Small intestine (tissue), 7 donors: ENCODE measurements at regions not wholly inside any gene's neighbourhood (a gene's known extent, or its start where the extent isn't known, plus 50 kb on each side); places are given as distances from the start of the nearest gene placed in this dataset.

Experiments
- DNase-seq, 2 donors: peaks; one replicate each; pipeline versions ENCODE4 v3.0.0 to v3.0.0-alpha.2; 2013
- FAIRE-seq: peaks from 2 replicates; lab custom pipeline; 2012; peaks lifted over from hg19 to GRCh38; lab: Jason Lieb, UNC
- H3K27ac ChIP-seq, 3 donors: one replicate each; pipeline ENCODE4 v1.5.1; 2013; ENCODE audit warnings: low read length in 2 of 3, mild to moderate bottlenecking in 2 of 3, control low read depth in 1 of 3, inconsistent platforms in 1 of 3, low read depth in 1 of 3, moderate library complexity in 1 of 3
- H3K27me3 ChIP-seq, 3 donors: one replicate each; pipeline ENCODE4 v1.6.1; 2013; ENCODE audit warnings: low read length in 3 of 3, inconsistent platforms in 1 of 3; ENCODE audit not compliant: control insufficient read depth in 3 of 3, insufficient read depth in 3 of 3
- H3K36me3 ChIP-seq, 3 donors: one replicate each; pipeline ENCODE4 v1.6.1; 2013; ENCODE audit warnings: low read length in 3 of 3, inconsistent platforms in 1 of 3, low read depth in 1 of 3, mild to moderate bottlenecking in 1 of 3, moderate library complexity in 1 of 3; ENCODE audit not compliant: control insufficient read depth in 3 of 3, insufficient read depth in 2 of 3
- H3K4me1 ChIP-seq, 3 donors: one replicate each; pipeline ENCODE4 v1.6.1; 2013; ENCODE audit warnings: low read length in 2 of 3, inconsistent platforms in 1 of 3, low read depth in 1 of 3, mild to moderate bottlenecking in 1 of 3, moderate library complexity in 1 of 3; ENCODE audit not compliant: control insufficient read depth in 3 of 3, insufficient read depth in 2 of 3
- H3K4me3 ChIP-seq, 3 donors: one replicate each; pipeline ENCODE4 v1.5.1; 2013; ENCODE audit warnings: low read length in 3 of 3, control low read depth in 1 of 3, inconsistent platforms in 1 of 3, low read depth in 1 of 3, mild to moderate bottlenecking in 1 of 3, moderate library complexity in 1 of 3
- H3K9me3 ChIP-seq, 2 donors: one replicate each; pipeline ENCODE4 v1.6.1; 2013; ENCODE audit warnings: low read depth in 1 of 2, low read length in 1 of 2; ENCODE audit not compliant: control insufficient read depth in 2 of 2, insufficient read depth in 1 of 2
- WGBS, 3 donors: extraction: QIAGEN DNeasy Blood & Tissue Kit; methylation state at CpG; one replicate each; pipeline ENCODE4 v1.1.7; 2013; 5-methylcytosine and 5-hydroxymethylcytosine counted together
- donor health status: healthy with polysubstance abuse.
- donor health status: control.
- donor health status: control.
- donor health status: Bipolar disorder and iron deficiency.
- donor health status: healthy.

- no peak for FAIRE-seq
- WGBS, 3 donors = 83 to 89% (median 84%) methylated on average over 1 of the region's 1 CpG
- Histone ChIP-seq H3K27me3 (no peaks in the 10 kb centered on the region), H3K4me1 (no peaks in the 10 kb centered on the region), H3K27ac (no peak overlapping the region), H3K36me3 (no peaks in the 10 kb centered on the region), H3K4me3 (no peak overlapping the region), H3K9me3 (no peaks in the 10 kb centered on the region)
- DNase-seq = no peak
These were observed 82.0 kb upstream of the PTHLH start for GRCh38 chr12:28054583-28054982.

GRCh38 chr12:28057856-28058615 lies 85.5 kb upstream of the PTHLH start:
- Histone ChIP-seq H3K4me3 (no peak overlapping the region), H3K36me3 (no peaks in the 10 kb centered on the region), H3K9me3 (no peaks in the 10 kb centered on the region), H3K27me3 (no peaks in the 10 kb centered on the region), H3K27ac (no peak overlapping the region), H3K4me1 (no peaks in the 10 kb centered on the region)
- DNase-seq (no peak), FAIRE-seq (no peak)
- WGBS, 3 donors = 57 to 73% (median 57%) methylated on average over 8 of the region's 8 CpGs

- no peaks in the 10 kb centered on the region for H3K9me3 ChIP-seq
- DNase-seq (no peak), FAIRE-seq (no peak)
- H3K4me1 ChIP-seq = no peaks in the 10 kb centered on the region
- no peak overlapping the region for H3K4me3 ChIP-seq
- H3K27ac ChIP-seq = no peak overlapping the region
- H3K36me3 ChIP-seq = no peaks in the 10 kb centered on the region
- WGBS, 3 donors = 63 to 73% (median 67%) methylated on average over 1 of the region's 1 CpG
- no peaks in the 10 kb centered on the region for H3K27me3 ChIP-seq
These were observed 86.7 kb upstream of the PTHLH start for GRCh38 chr12:28059220-28059619.

- no peaks in the 10 kb centered on the region for H3K4me1 ChIP-seq
- H3K4me3 ChIP-seq = no peak overlapping the region
- no peaks in the 10 kb centered on the region for H3K36me3 ChIP-seq
- no peak for DNase-seq
- 81 to 88% (median 82%) methylated on average over 2 of the region's 2 CpGs for WGBS, 3 donors
- FAIRE-seq = no peak
- no peak overlapping the region for H3K27ac ChIP-seq
- H3K27me3 ChIP-seq = no peaks in the 10 kb centered on the region
- no peaks in the 10 kb centered on the region for H3K9me3 ChIP-seq
These were observed 87.1 kb upstream of the PTHLH start for GRCh38 chr12:28059668-28060067.

- Histone ChIP-seq H3K27ac (no peak overlapping the region), H3K36me3 (no peaks in the 10 kb centered on the region), H3K27me3 (no peaks in the 10 kb centered on the region), H3K4me1 (no peaks in the 10 kb centered on the region), H3K9me3 (no peaks in the 10 kb centered on the region), H3K4me3 (no peak overlapping the region)
- FAIRE-seq (no peak), DNase-seq (no peak)
- 94 to 100% (median 97%) methylated on average over 6 of the region's 6 CpGs for WGBS, 3 donors
These were observed 88.3 kb upstream of the PTHLH start for GRCh38 chr12:28060871-28061270.

GRCh38 chr12:28063355-28063880 lies 90.9 kb upstream of the PTHLH start:
- FAIRE-seq = no peak
- WGBS, 3 donors = 59 to 72% (median 65%) methylated on average over 2 of the region's 2 CpGs
- H3K4me1 ChIP-seq = no peaks in the 10 kb centered on the region

GRCh38 chr12:28065374-28065773 lies 92.8 kb upstream of the PTHLH start:
- Histone ChIP-seq H3K4me3 (no peak overlapping the region), H3K27ac (no peak overlapping the region), H3K27me3 (no peaks in the 10 kb centered on the region), H3K9me3 (no peaks in the 10 kb centered on the region), H3K4me1 (no peaks in the 10 kb centered on the region), H3K36me3 (no peaks in the 10 kb centered on the region)
- DNase-seq (no peak), FAIRE-seq (no peak)
- WGBS, 3 donors = 68 to 76% (median 70%) methylated on average over 2 of the region's 2 CpGs

More at GRCh38 chr12:28063355-28063880, 90.9 kb upstream of the PTHLH start:
- Histone ChIP-seq H3K36me3 (no peaks in the 10 kb centered on the region), H3K27me3 (no peaks in the 10 kb centered on the region), H3K27ac (no peak overlapping the region), H3K4me3 (no peak overlapping the region), H3K9me3 (no peaks in the 10 kb centered on the region)
- DNase-seq = no peak

GRCh38 chr12:28065889-28066630 lies 93.5 kb upstream of the PTHLH start:
- Histone ChIP-seq H3K27ac (no peak overlapping the region), H3K27me3 (no peaks in the 10 kb centered on the region), H3K36me3 (no peaks in the 10 kb centered on the region), H3K9me3 (no peaks in the 10 kb centered on the region), H3K4me3 (no peak overlapping the region), H3K4me1 (no peaks in the 10 kb centered on the region)
- DNase-seq (no peak), FAIRE-seq (no peak)
- 42 to 92% (median 60%) methylated on average over 1 of the region's 1 CpG for whole genome bisulfite sequencing, 3 donors
